Lung microvascular endothelial cell (primary cell): ENCODE measurements at regions not wholly inside any gene's neighbourhood (a gene's known extent, or its start where the extent isn't known, plus 50 kb on each side); places are given as distances from the start of the nearest gene placed in this dataset.

Source experiments
- DNase-seq, 2 donors: peaks; one replicate each; pipeline versions ENCODE4 v3.0.0 to v3.0.0-alpha.2; 2010; ENCODE audit warnings: low read depth in 2 of 2

GRCh38 chr3:15151166-15151565 lies 52.2 kb upstream of the RBSN start:
- peak in 1 of 2 donors; percentile 3 for DNase-seq

- DNase-seq: peak in 1 of 2 donors; percentile 71
These were observed 53.2 kb upstream of the RBSN start for GRCh38 chr3:15152184-15152583.

DNA sequence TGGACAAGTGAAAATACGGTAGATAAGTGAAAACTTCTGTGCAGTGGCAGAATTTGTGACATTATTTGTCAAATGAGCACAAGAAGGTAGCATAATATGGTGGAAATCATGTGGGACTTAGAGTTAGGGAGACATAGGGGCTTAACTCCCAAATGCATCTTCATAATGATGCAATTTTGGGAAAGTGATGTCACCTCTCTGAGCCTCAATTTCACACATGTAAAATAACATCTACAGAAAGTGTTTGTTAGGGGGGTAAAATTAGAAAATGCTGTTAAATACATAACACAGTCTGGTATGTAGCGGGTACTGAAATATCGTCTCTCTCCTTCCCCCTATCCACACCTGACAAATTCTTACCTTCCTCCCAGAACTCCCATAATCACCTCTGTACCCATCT lies 52.9 kb upstream of the CAPN7 start:
- no peak for DNase-seq

GRCh38 chr3:15154326-15154725 lies 51.7 kb upstream of the CAPN7 start:
- DNase-seq: no peak

GRCh38 chr3:15155840-15156360 lies 50.1 kb upstream of the CAPN7 start:
- DNase-seq: no peak
